HCT116 (cell line): ENCODE measurements at regions not wholly inside any gene's neighbourhood (a gene's known extent, or its start where the extent isn't known, plus 50 kb on each side); places are given as distances from the start of the nearest gene placed in this dataset.

ENCODE experiments used
- CBX3 ChIP-seq: IDR thresholded peaks from 2 replicates; pipeline ENCODE4 v1.6.1; 2012; ENCODE audit warnings: low read depth
- EZH2 ChIP-seq: fragments of 200-600 bp; sonication (generic); IDR thresholded peaks from 2 replicates; pipeline ENCODE4 v1.6.1; 2017; ENCODE audit warnings: antibody characterized with exemption, mixed run types
- EZH2phosphoT487 ChIP-seq: fragments of 200-600 bp; IDR thresholded peaks from 2 replicates; pipeline ENCODE4 v1.6.1; 2018; ENCODE audit warnings: antibody characterized with exemption, borderline replicate concordance
- POLR2A ChIP-seq: IDR thresholded peaks from 2 replicates; pipeline ENCODE4 v1.7.0; 2011; ENCODE audit warnings: borderline replicate concordance; ENCODE audit not compliant: insufficient read depth, insufficient read length; ENCODE audit errors: extremely low read depth
- POLR2AphosphoS5 ChIP-seq: IDR thresholded peaks from 2 replicates; pipeline ENCODE4 v1.6.1; 2011; ENCODE audit warnings: mild to moderate bottlenecking, low read depth, low read length, moderate library complexity
- TCF7L2 ChIP-seq: IDR thresholded peaks from 2 replicates; pipeline ENCODE4 v1.7.0; 2011; ENCODE audit warnings: borderline replicate concordance, inconsistent platforms; ENCODE audit not compliant: insufficient read depth, insufficient read length; ENCODE audit errors: extremely low read depth
- YY1 ChIP-seq: IDR thresholded peaks from 2 replicates; pipeline ENCODE4 v1.6.1; 2011; ENCODE audit warnings: low read length, low read depth, moderate library complexity, mild to moderate bottlenecking; ENCODE audit not compliant: insufficient replicate concordance; ENCODE audit errors: extremely low read depth
- ZNF274 ChIP-seq: fragments of 200-500 bp; sonication (Bioruptor generic); IDR thresholded peaks from 2 replicates; pipeline ENCODE4 v1.6.1; 2014; ENCODE audit warnings: mild to moderate bottlenecking, low read depth, low read length, inconsistent platforms
- TF ChIP-seq, protein P1 (sequence below): IDR thresholded peaks from 2 replicates; pipeline ENCODE4 v1.6.1; 2012
- TF ChIP-seq, protein P2 (sequence below), 3 experiments: fragments of 200-600 bp in 1 of 3; sonication (generic) in 1 of 3; IDR thresholded peaks in 2 of 3; conservative IDR thresholded peaks in 1 of 3; 2 replicates each; pipeline ENCODE4 v1.5.1; 2012 to 2017; ENCODE audit warnings: low read depth in 2 of 3, low read length in 2 of 3, antibody characterized with exemption in 1 of 3, borderline replicate concordance in 1 of 3, control low read depth in 1 of 3, mild to moderate bottlenecking in 1 of 3, mixed read lengths in 1 of 3, mixed run types in 1 of 3, moderate library complexity in 1 of 3; ENCODE audit not compliant: insufficient read depth in 1 of 3
- TF ChIP-seq, protein P3 (sequence below): IDR thresholded peaks from 2 replicates; pipeline ENCODE4 v1.6.1; 2011; ENCODE audit warnings: mild to moderate bottlenecking, low read length, moderate library complexity; ENCODE audit not compliant: insufficient replicate concordance; ENCODE audit errors: extremely low read depth
- TF ChIP-seq, protein P4 (sequence below): IDR thresholded peaks from 2 replicates; pipeline ENCODE4 v1.6.1; 2012

DNA sequence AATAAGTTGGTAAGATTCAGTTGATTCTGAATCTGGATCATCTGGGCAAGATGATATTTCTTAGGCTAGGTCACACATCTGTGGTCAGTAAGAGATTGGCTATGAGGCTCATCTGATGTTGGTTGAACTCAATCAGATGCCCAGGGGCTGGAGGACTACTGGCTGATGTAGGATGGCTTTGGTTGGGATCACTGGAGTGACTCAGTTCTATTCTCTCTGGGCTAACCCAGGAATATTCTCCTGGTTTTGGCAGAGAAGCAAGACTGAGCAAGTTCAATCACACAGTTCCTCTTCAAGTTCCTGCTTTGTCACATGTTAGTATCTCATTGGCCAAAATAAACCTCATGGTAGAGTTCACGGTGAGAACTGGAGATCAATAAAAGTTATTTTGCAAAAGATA is 902.3 kb upstream of the SLIT2 start:
- TF ChIP-seq, protein P1, sequence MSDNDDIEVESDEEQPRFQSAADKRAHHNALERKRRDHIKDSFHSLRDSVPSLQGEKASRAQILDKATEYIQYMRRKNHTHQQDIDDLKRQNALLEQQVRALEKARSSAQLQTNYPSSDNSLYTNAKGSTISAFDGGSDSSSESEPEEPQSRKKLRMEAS = no peak
- TF ChIP-seq, protein P2, sequence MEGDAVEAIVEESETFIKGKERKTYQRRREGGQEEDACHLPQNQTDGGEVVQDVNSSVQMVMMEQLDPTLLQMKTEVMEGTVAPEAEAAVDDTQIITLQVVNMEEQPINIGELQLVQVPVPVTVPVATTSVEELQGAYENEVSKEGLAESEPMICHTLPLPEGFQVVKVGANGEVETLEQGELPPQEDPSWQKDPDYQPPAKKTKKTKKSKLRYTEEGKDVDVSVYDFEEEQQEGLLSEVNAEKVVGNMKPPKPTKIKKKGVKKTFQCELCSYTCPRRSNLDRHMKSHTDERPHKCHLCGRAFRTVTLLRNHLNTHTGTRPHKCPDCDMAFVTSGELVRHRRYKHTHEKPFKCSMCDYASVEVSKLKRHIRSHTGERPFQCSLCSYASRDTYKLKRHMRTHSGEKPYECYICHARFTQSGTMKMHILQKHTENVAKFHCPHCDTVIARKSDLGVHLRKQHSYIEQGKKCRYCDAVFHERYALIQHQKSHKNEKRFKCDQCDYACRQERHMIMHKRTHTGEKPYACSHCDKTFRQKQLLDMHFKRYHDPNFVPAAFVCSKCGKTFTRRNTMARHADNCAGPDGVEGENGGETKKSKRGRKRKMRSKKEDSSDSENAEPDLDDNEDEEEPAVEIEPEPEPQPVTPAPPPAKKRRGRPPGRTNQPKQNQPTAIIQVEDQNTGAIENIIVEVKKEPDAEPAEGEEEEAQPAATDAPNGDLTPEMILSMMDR (IDR thresholded peaks at IDR 0.05 in 2 of 3, conservative IDR thresholded peaks at IDR 0.05 in 1 of 3; ENCODE audit: borderline replicate concordance in 1 of 3, insufficient read depth in 1 of 3, low read depth in 2 of 3, low read length in 2 of 3) = no peak
- TF ChIP-seq TCF7L2 (no peak), POLR2A (no peak), YY1 (no peak), EZH2phosphoT487 (no peak), CBX3 (no peak), POLR2AphosphoS5 (no peak), EZH2 (no peak), ZNF274 (no peak)
- TF ChIP-seq, protein P3, sequence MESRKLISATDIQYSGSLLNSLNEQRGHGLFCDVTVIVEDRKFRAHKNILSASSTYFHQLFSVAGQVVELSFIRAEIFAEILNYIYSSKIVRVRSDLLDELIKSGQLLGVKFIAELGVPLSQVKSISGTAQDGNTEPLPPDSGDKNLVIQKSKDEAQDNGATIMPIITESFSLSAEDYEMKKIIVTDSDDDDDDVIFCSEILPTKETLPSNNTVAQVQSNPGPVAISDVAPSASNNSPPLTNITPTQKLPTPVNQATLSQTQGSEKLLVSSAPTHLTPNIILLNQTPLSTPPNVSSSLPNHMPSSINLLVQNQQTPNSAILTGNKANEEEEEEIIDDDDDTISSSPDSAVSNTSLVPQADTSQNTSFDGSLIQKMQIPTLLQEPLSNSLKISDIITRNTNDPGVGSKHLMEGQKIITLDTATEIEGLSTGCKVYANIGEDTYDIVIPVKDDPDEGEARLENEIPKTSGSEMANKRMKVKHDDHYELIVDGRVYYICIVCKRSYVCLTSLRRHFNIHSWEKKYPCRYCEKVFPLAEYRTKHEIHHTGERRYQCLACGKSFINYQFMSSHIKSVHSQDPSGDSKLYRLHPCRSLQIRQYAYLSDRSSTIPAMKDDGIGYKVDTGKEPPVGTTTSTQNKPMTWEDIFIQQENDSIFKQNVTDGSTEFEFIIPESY = no peak
- TF ChIP-seq, protein P4, sequence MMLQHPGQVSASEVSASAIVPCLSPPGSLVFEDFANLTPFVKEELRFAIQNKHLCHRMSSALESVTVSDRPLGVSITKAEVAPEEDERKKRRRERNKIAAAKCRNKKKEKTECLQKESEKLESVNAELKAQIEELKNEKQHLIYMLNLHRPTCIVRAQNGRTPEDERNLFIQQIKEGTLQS = no peak
